SK-N-SH treated with all-trans-retinoic acid at 6 μM for 48 hours (cell line): ENCODE measurements at regions not wholly inside any gene's neighbourhood (a gene's known extent, or its start where the extent isn't known, plus 50 kb on each side); places are given as distances from the start of the nearest gene placed in this dataset.

Experiments used
- ATAC-seq: fragments of 200-7000 bp; cut with Tn5 transposase; 3 replicates; pipeline ENCODE4 v1.9.1; 2020; ENCODE audit warnings: mild to moderate bottlenecking, moderate library complexity
- ARNTL ChIP-seq: fragments of 450-650 bp; formaldehyde crosslinking; IDR thresholded peaks from 2 replicates; pipeline ENCODE4 v1.5.0; 2020; ENCODE audit warnings: low read depth, mild to moderate bottlenecking, moderate library complexity, borderline replicate concordance
- BACH2 ChIP-seq: fragments of 250-450 bp; sonication (Bioruptor Pico); IDR thresholded peaks from 2 replicates; pipeline ENCODE4 v1.9.0; 2021; ENCODE audit warnings: mild to moderate bottlenecking, borderline replicate concordance
- CREB5 ChIP-seq: fragments of 250-450 bp; sonication (Bioruptor Pico); IDR thresholded peaks from 2 replicates; pipeline ENCODE4 v1.5.1; 2020; ENCODE audit warnings: low read depth, mild to moderate bottlenecking, moderate library complexity
- CSDC2 ChIP-seq: fragments of 250-450 bp; sonication (Bioruptor Pico); IDR thresholded peaks from 2 replicates; pipeline ENCODE4 v1.5.0; 2020; ENCODE audit warnings: mild to moderate bottlenecking, moderate library complexity
- CSRNP3 ChIP-seq: fragments of 250-450 bp; sonication (Bioruptor Pico); IDR thresholded peaks from 2 replicates; pipeline ENCODE4 v1.5.1; 2021; ENCODE audit warnings: mild to moderate bottlenecking, moderate library complexity
- ESRRG ChIP-seq: fragments of 250-450 bp; sonication (Bioruptor Pico); IDR thresholded peaks from 2 replicates; pipeline ENCODE4 v1.6.1; 2021; ENCODE audit warnings: mild to moderate bottlenecking
- GLIS3 ChIP-seq: fragments of 250-450 bp; sonication (Bioruptor Pico); IDR thresholded peaks from 2 replicates; pipeline ENCODE4 v1.5.0; 2020; ENCODE audit warnings: mild to moderate bottlenecking, moderate library complexity
- ISL1 ChIP-seq: fragments of 250-450 bp; sonication (Bioruptor Pico); IDR thresholded peaks from 2 replicates; pipeline ENCODE4 v2.1.2; 2022; ENCODE audit warnings: mild to moderate bottlenecking, moderate library complexity
- OSR1 ChIP-seq: fragments of 250-450 bp; sonication (Bioruptor Pico); IDR thresholded peaks from 2 replicates; pipeline ENCODE4 v1.8.0; 2022; ENCODE audit warnings: moderate library complexity, mild to moderate bottlenecking, inconsistent platforms
- PATZ1 ChIP-seq: fragments of 250-450 bp; sonication (Bioruptor Pico); IDR thresholded peaks from 2 replicates; pipeline ENCODE4 v1.8.0; 2020; ENCODE audit warnings: mild to moderate bottlenecking, moderate library complexity, borderline replicate concordance
- POU6F1 ChIP-seq: fragments of 250-450 bp; sonication (Bioruptor Pico); IDR thresholded peaks from 2 replicates; pipeline ENCODE4 v1.8.0; 2021; ENCODE audit warnings: low read depth, mild to moderate bottlenecking, moderate library complexity, borderline replicate concordance
- PPARA ChIP-seq: fragments of 250-450 bp; sonication (Bioruptor Pico); IDR thresholded peaks from 2 replicates; pipeline ENCODE4 v1.5.0; 2020; ENCODE audit warnings: mild to moderate bottlenecking, borderline replicate concordance
- RARB ChIP-seq: fragments of 250-450 bp; sonication (Bioruptor Pico); IDR thresholded peaks from 2 replicates; pipeline ENCODE4 v1.8.0; 2021; ENCODE audit warnings: mild to moderate bottlenecking, moderate library complexity
- SNAI2 ChIP-seq: fragments of 250-450 bp; sonication (Bioruptor Pico); IDR thresholded peaks from 2 replicates; pipeline ENCODE4 v1.5.0; 2020; ENCODE audit warnings: mild to moderate bottlenecking, moderate library complexity
- TCF4 ChIP-seq: fragments of 250-450 bp; sonication (Bioruptor Pico); IDR thresholded peaks from 2 replicates; pipeline ENCODE4 v1.8.0; 2021; ENCODE audit warnings: mild to moderate bottlenecking, moderate library complexity, borderline replicate concordance
- TOX ChIP-seq: fragments of 250-450 bp; sonication (Bioruptor Pico); IDR thresholded peaks from 2 replicates; pipeline ENCODE4 v1.8.0; 2021; ENCODE audit warnings: mild to moderate bottlenecking, moderate library complexity, borderline replicate concordance
- TSHZ2 ChIP-seq: fragments of 250-450 bp; sonication (Bioruptor Pico); IDR thresholded peaks from 2 replicates; pipeline ENCODE4 v1.5.0; 2020; ENCODE audit warnings: mild to moderate bottlenecking, moderate library complexity
- ZC3H10 ChIP-seq: fragments of 250-450 bp; sonication (Bioruptor Pico); IDR thresholded peaks from 2 replicates; pipeline ENCODE4 v1.5.1; 2021; ENCODE audit warnings: mild to moderate bottlenecking, moderate library complexity
- ZFP3 ChIP-seq: fragments of 250-450 bp; sonication (Bioruptor Pico); IDR thresholded peaks from 2 replicates; pipeline ENCODE4 v1.5.0; 2020; ENCODE audit warnings: mild to moderate bottlenecking, moderate library complexity
- ZFP30 ChIP-seq: fragments of 450-650 bp; formaldehyde crosslinking; IDR thresholded peaks from 2 replicates; pipeline ENCODE4 v1.5.0; 2022; ENCODE audit warnings: mild to moderate bottlenecking, moderate library complexity
- ZNF565 ChIP-seq: fragments of 450-650 bp; formaldehyde crosslinking; conservative IDR thresholded peaks from 2 replicates; pipeline ENCODE4 v1.5.0; 2020; ENCODE audit warnings: low read depth, mild to moderate bottlenecking, moderate library complexity
- ZNF70 ChIP-seq: fragments of 450-650 bp; formaldehyde crosslinking; IDR thresholded peaks from 2 replicates; pipeline ENCODE4 v1.5.0; 2020; ENCODE audit warnings: mild to moderate bottlenecking, moderate library complexity
- ZNF8 ChIP-seq: fragments of 450-650 bp; formaldehyde crosslinking; IDR thresholded peaks from 2 replicates; pipeline ENCODE4 v1.5.0; 2020; ENCODE audit warnings: mild to moderate bottlenecking, moderate library complexity

- TF ChIP-seq ESRRG (CRISPR knock-in tag) (no peak), ISL1 (no peak), TSHZ2 (CRISPR knock-in tag) (no peak), TOX (no peak), ZNF565 (no peak), PPARA (CRISPR knock-in tag) (no peak), PATZ1 (no peak), ZFP30 (CRISPR knock-in tag) (no peak), GLIS3 (CRISPR knock-in tag) (no peak), ARNTL (CRISPR knock-in tag) (no peak), ZNF70 (CRISPR knock-in tag) (no peak), SNAI2 (CRISPR knock-in tag) (no peak), TCF4 (CRISPR knock-in tag) (no peak)
- no peak for ATAC-seq
Observed at GRCh38 chr12:43118881-43119280, 433.1 kb downstream of the ADAMTS20 start.

GRCh38 chr12:43118234-43118633 lies 433.8 kb downstream of the ADAMTS20 start:
- TF ChIP-seq ESRRG (CRISPR knock-in tag) (no peak), SNAI2 (CRISPR knock-in tag) (no peak), ARNTL (CRISPR knock-in tag) (no peak), POU6F1 (CRISPR knock-in tag) (no peak), ISL1 (no peak), TOX (no peak), ZFP3 (no peak), RARB (no peak), ZNF8 (CRISPR knock-in tag) (no peak), OSR1 (no peak), BACH2 (no peak), ZC3H10 (no peak), CREB5 (no peak), TCF4 (CRISPR knock-in tag) (no peak), ZFP30 (CRISPR knock-in tag) (no peak), PATZ1 (no peak), CSRNP3 (CRISPR knock-in tag) (no peak), ZNF565 (no peak), CSDC2 (CRISPR knock-in tag) (no peak), ZNF70 (CRISPR knock-in tag) (no peak)
- ATAC-seq = no peak
